Type B pancreatic cell (in vitro differentiated cells): ENCODE measurements at regions not wholly inside any gene's neighbourhood (a gene's known extent, or its start where the extent isn't known, plus 50 kb on each side); places are given as distances from the start of the nearest gene placed in this dataset.

Experiments
- DNase-seq: peaks from one replicate; pipeline ENCODE4 v3.0.0; 2021; ENCODE audit warnings: mixed read lengths; ENCODE audit not compliant: unreplicated experiment; ENCODE audit errors: extremely low spot score
- H3K27ac Mint-ChIP-seq: 2 replicates; pipeline ENCODE4 v1.8.0; 2021; ENCODE audit warnings: mild to moderate bottlenecking, mixed read lengths
- H3K27me3 Mint-ChIP-seq: 2 replicates; pipeline ENCODE4 v1.8.0; 2021; ENCODE audit warnings: mixed read lengths
- H3K36me3 Mint-ChIP-seq: 2 replicates; pipeline ENCODE4 v1.8.0; 2021; ENCODE audit warnings: mixed read lengths
- H3K4me1 Mint-ChIP-seq: one replicate; pipeline ENCODE4 v1.8.0; 2021; ENCODE audit warnings: mixed read lengths; ENCODE audit not compliant: unreplicated experiment
- H3K4me3 Mint-ChIP-seq: 2 replicates; pipeline ENCODE4 v1.8.0; 2021; ENCODE audit warnings: mild to moderate bottlenecking, mixed read lengths
- H3K9me3 Mint-ChIP-seq: 2 replicates; pipeline ENCODE4 v1.8.0; 2021; ENCODE audit warnings: mixed read lengths
- TF ChIP-seq, protein P1 (sequence below): fragments of 200-600 bp; sonication (generic); conservative IDR thresholded peaks from 2 replicates; pipeline ENCODE4 v1.5.0; 2021; ENCODE audit warnings: antibody characterized with exemption, mild to moderate bottlenecking

DNA sequence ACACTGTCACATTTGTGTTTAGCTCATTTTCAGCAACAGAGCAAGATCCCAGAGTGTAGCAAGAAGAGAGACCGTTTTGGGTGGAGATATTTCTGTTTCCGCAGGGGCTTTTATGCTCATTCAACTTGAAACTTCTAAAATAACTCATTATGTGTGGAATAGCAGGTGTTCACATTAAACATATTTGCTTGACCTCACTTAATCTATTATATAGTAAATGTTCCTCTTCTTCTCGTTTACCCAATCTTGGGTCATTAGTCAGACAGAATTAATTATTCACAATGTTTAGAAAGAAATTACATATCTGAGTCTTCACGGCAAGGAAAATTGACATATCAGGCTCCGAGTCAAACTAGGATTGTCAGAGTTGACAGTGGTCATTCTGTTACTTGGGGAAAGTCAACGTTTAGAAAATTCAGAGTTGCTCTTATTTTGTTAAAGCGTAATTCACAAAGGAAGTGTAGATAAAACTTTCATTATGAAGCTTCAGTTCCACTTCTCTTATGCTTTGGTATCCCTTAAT is 222.9 kb downstream of the TPRG1 start:
- H3K4me1 Mint-ChIP-seq = peaks cover 4% of the 10 kb centered on the region
- H3K36me3 Mint-ChIP-seq = peaks cover 4% of the 10 kb centered on the region
- H3K27ac Mint-ChIP-seq = no peak overlapping the region
- H3K9me3 Mint-ChIP-seq = peaks cover 5% of the 10 kb centered on the region
- TF ChIP-seq, protein P1, sequence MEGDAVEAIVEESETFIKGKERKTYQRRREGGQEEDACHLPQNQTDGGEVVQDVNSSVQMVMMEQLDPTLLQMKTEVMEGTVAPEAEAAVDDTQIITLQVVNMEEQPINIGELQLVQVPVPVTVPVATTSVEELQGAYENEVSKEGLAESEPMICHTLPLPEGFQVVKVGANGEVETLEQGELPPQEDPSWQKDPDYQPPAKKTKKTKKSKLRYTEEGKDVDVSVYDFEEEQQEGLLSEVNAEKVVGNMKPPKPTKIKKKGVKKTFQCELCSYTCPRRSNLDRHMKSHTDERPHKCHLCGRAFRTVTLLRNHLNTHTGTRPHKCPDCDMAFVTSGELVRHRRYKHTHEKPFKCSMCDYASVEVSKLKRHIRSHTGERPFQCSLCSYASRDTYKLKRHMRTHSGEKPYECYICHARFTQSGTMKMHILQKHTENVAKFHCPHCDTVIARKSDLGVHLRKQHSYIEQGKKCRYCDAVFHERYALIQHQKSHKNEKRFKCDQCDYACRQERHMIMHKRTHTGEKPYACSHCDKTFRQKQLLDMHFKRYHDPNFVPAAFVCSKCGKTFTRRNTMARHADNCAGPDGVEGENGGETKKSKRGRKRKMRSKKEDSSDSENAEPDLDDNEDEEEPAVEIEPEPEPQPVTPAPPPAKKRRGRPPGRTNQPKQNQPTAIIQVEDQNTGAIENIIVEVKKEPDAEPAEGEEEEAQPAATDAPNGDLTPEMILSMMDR = no peak
- no peak for DNase-seq
- peaks cover 4% of the 10 kb centered on the region for H3K27me3 Mint-ChIP-seq
- H3K4me3 Mint-ChIP-seq = no peak overlapping the region

DNA sequence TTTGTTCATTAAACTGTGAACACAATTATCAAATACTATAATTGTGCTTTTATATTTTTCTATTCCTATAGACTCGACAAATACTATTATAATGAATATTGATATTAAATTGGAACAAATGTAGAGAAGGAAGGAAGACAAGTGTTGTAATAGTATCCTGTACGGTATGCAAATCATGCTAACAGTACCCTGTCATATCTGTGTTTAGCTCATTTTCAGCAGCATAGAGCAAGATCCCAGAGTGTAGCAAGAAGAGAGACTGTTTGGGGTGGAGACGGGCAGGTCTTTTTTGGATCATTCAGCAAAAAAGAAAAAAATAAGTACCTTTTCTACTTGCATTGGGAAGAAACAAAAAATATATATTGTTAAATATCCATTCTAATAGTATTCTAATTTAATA is 224.1 kb downstream of the TPRG1 start:
- TF ChIP-seq, protein P1 = no peak
- peaks cover 4% of the 10 kb centered on the region for H3K4me1 Mint-ChIP-seq
- H3K4me3 Mint-ChIP-seq = no peak overlapping the region
- no peak for DNase-seq
- peaks cover 4% of the 10 kb centered on the region for H3K27me3 Mint-ChIP-seq
- no peak overlapping the region for H3K27ac Mint-ChIP-seq
- peaks cover 4% of the 10 kb centered on the region for H3K36me3 Mint-ChIP-seq
- H3K9me3 Mint-ChIP-seq = peaks cover 5% of the 10 kb centered on the region

DNA sequence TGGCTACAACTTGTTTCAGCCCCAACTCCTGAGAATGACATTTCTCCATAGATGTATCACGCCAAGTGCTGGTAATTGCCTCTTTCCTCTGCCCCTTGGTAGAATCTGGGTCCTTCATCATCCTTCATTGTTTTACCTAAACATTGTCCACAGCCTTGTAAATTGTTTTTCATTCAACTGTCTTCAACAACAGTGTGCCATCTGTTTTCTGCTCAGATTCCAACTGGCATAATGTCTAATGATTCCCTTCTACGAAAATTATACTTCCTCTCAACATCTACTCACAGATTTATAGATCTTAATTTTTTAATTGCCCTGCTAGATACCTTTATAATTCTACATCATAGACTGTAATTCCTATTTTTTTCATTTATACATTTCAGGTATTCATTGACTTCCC is 226.9 kb downstream of the TPRG1 start:
- Mint-ChIP-seq H3K27me3 (no peaks in the 10 kb centered on the region), H3K27ac (no peak overlapping the region), H3K4me1 (no peaks in the 10 kb centered on the region), H3K36me3 (no peaks in the 10 kb centered on the region), H3K4me3 (no peak overlapping the region), H3K9me3 (peaks cover 6% of the 10 kb centered on the region)
- no peak for DNase-seq
- TF ChIP-seq, protein P1 = no peak

DNA sequence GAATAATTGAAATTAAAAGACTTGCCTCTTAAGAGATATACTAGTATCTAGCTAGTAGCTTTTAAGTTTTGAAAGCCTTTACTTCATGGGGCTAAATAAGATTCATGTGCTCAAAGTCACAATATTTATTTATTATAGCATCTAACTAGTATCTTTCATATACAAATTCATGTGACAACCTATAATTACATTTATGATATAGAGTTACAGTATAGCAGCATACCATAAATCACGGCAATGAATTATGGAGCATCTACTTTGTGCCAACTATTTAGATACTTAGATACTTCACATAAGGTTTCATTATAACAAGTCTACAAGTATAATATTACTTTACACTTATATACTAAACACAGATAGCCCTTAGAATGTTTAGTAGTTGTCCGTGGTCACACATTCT is 229.4 kb downstream of the TPRG1 start:
- TF ChIP-seq, protein P1 = no peak
- Mint-ChIP-seq H3K4me1 (no peaks in the 10 kb centered on the region), H3K27ac (no peak overlapping the region), H3K36me3 (no peaks in the 10 kb centered on the region), H3K9me3 (peaks cover 6% of the 10 kb centered on the region), H3K27me3 (no peaks in the 10 kb centered on the region), H3K4me3 (no peak overlapping the region)
- no peak for DNase-seq

DNA sequence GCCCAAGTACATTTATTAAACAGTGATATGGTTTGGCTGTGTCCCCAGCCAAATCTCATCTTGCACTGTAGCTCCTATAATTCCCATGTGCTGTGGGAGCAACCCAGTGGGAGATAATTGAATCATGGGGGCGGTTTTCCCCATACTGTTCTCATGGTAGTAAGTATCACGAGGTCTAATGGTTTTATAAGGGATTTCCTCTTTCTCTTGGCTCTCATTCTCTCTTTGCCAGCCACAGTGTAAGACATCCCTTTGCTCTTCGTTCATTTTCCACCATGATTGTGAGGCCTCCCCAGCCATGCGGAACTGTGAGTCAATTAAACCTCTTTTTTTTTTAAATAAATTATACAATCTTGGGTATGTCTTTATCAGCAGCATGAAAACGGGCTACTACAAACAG is 228.0 kb upstream of the TP63 start:
- no peak for DNase-seq
- H3K4me3 Mint-ChIP-seq = no peak overlapping the region
- no peaks in the 10 kb centered on the region for H3K36me3 Mint-ChIP-seq
- TF ChIP-seq, protein P1 = no peak
- peaks cover 6% of the 10 kb centered on the region for H3K9me3 Mint-ChIP-seq
- H3K4me1 Mint-ChIP-seq = no peaks in the 10 kb centered on the region
- no peaks in the 10 kb centered on the region for H3K27me3 Mint-ChIP-seq
- no peak overlapping the region for H3K27ac Mint-ChIP-seq

DNA sequence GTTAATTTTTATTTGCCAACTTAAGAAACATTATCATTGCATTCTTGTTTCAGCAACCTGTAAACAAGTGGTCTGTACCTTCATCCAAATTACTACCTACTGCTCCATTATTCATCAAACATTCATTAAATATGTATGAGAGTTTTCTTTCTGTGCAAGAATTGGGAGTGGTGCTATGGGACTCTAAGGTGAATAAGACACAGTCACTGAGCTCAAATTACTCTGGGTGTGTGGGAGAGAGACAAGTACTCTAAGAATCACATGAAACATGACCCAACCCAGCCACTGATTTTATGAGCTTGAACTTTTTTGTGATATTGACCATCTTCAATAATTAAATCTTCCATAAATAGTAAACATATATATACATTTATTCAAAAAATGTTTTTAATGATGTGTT is 227.2 kb upstream of the TP63 start:
- H3K27ac Mint-ChIP-seq = no peak overlapping the region
- TF ChIP-seq, protein P1 = no peak
- peaks cover 6% of the 10 kb centered on the region for H3K9me3 Mint-ChIP-seq
- no peaks in the 10 kb centered on the region for H3K4me1 Mint-ChIP-seq
- no peak for DNase-seq
- no peak overlapping the region for H3K4me3 Mint-ChIP-seq
- no peaks in the 10 kb centered on the region for H3K27me3 Mint-ChIP-seq
- H3K36me3 Mint-ChIP-seq = no peaks in the 10 kb centered on the region
